Tibial nerve (tissue), 3 donors: ENCODE measurements at regions not wholly inside any gene's neighbourhood (a gene's known extent, or its start where the extent isn't known, plus 50 kb on each side); places are given as distances from the start of the nearest gene placed in this dataset.

Experiments
- POLR2A ChIP-seq, 2 donors: fragments of 450-650 bp; IDR thresholded peaks; one replicate each; pipeline ENCODE4 v1.6.1; 2017; ENCODE audit warnings: antibody characterized with exemption in 2 of 2, mild to moderate bottlenecking in 2 of 2, moderate library complexity in 2 of 2
- TF ChIP-seq, protein P1 (sequence below), 5 experiments: fragments of 200-600 bp in 3 of 5; fragments of 450-650 bp in 2 of 5; sonication (generic) in 3 of 5; IDR thresholded peaks; one replicate each; pipeline ENCODE4 v1.5.1; 2016 to 2019; ENCODE audit warnings: antibody characterized with exemption in 5 of 5, mild to moderate bottlenecking in 3 of 5, moderate library complexity in 2 of 5

DNA sequence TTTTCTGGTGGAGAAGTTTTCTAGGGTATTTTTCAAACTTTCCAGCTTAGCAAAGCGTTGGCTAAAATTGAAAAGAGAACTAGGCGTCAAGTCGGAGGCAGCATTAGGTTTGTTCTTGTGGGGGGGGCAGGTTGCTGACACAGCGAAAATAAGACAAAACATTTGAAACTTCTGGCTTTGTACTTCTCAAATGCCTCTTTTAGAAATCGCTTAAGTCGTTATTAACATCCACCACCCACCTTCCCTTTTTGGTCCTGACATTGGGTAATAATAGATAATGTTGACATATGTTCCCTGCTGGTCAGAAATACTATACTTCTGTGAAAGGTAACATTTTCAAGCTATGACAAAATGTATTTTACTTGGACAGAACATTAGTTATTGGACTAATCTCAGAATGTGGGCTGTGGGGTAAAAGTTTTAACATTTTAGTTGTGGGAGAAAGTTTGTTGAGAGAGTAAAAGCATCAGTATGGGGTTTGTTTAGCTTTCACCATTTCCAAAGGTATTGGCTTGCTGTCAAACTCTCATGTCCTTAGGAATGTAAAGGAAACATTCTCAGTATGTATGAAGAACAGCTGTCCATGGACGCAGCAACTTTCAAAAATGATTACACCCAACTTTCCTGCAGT lies 88.1 kb upstream of the ZEB2 start:
- TF ChIP-seq, protein P1, sequence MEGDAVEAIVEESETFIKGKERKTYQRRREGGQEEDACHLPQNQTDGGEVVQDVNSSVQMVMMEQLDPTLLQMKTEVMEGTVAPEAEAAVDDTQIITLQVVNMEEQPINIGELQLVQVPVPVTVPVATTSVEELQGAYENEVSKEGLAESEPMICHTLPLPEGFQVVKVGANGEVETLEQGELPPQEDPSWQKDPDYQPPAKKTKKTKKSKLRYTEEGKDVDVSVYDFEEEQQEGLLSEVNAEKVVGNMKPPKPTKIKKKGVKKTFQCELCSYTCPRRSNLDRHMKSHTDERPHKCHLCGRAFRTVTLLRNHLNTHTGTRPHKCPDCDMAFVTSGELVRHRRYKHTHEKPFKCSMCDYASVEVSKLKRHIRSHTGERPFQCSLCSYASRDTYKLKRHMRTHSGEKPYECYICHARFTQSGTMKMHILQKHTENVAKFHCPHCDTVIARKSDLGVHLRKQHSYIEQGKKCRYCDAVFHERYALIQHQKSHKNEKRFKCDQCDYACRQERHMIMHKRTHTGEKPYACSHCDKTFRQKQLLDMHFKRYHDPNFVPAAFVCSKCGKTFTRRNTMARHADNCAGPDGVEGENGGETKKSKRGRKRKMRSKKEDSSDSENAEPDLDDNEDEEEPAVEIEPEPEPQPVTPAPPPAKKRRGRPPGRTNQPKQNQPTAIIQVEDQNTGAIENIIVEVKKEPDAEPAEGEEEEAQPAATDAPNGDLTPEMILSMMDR (IDR thresholded peaks at IDR 0.05): no peak
- TF ChIP-seq POLR2A (IDR thresholded peaks at IDR 0.05): no peak
